ENCODE measurements at regions not wholly inside any gene's neighbourhood (a gene's known extent, or its start where the extent isn't known, plus 50 kb on each side); places are given as distances from the start of the nearest gene placed in this dataset.

GRCh38 chrX:10077425-10078188 lies 79.2 kb upstream of the CLCN4 start:
- no peak for DNase-seq (ENCODE audit: low read depth)
- TF ChIP-seq CTCF (conservative IDR thresholded peaks at IDR 0.05; ENCODE audit: low read depth, low read length) = no peak
- H3K4me3 ChIP-seq (ENCODE audit: low read depth, low read length) = no peak overlapping the region

GRCh38 chrX:10078266-10078665 lies 78.5 kb upstream of the CLCN4 start:
- H3K4me3 ChIP-seq (ENCODE audit: low read depth, low read length) = no peak overlapping the region
- DNase-seq (ENCODE audit: low read depth) = no peak
- TF ChIP-seq CTCF (conservative IDR thresholded peaks at IDR 0.05; ENCODE audit: low read depth, low read length) = no peak

GRCh38 chrX:10079231-10079630 lies 77.5 kb upstream of the CLCN4 start:
- TF ChIP-seq CTCF (conservative IDR thresholded peaks at IDR 0.05; ENCODE audit: low read depth, low read length) = no peak
- DNase-seq (ENCODE audit: low read depth) = no peak
- no peak overlapping the region for H3K4me3 ChIP-seq (ENCODE audit: low read depth, low read length)

- TF ChIP-seq CTCF (conservative IDR thresholded peaks at IDR 0.05; ENCODE audit: low read depth, low read length) = no peak
- no peak for DNase-seq (ENCODE audit: low read depth)
- H3K4me3 ChIP-seq (ENCODE audit: low read depth, low read length) = no peak overlapping the region
These were observed 73.0 kb upstream of the CLCN4 start for GRCh38 chrX:10083809-10084208.

GRCh38 chrX:10085223-10085622 lies 71.6 kb upstream of the CLCN4 start:
- no peak for TF ChIP-seq CTCF (conservative IDR thresholded peaks at IDR 0.05; ENCODE audit: low read depth, low read length)
- no peak for DNase-seq (ENCODE audit: low read depth)
- H3K4me3 ChIP-seq (ENCODE audit: low read depth, low read length) = no peak overlapping the region

GRCh38 chrX:10086676-10087075 lies 70.1 kb upstream of the CLCN4 start:
- H3K4me3 ChIP-seq (ENCODE audit: low read depth, low read length) = no peak overlapping the region
- no peak for DNase-seq (ENCODE audit: low read depth)
- TF ChIP-seq CTCF (conservative IDR thresholded peaks at IDR 0.05; ENCODE audit: low read depth, low read length) = no peak

- no peak for DNase-seq (ENCODE audit: low read depth)
- no peak overlapping the region for H3K4me3 ChIP-seq (ENCODE audit: low read depth, low read length)
- TF ChIP-seq CTCF (conservative IDR thresholded peaks at IDR 0.05; ENCODE audit: low read depth, low read length) = no peak
These were observed 69.4 kb upstream of the CLCN4 start for GRCh38 chrX:10087391-10087790.

All from epithelial cell of proximal tubule (primary cell).